ENCODE measurements at regions not wholly inside any gene's neighbourhood (a gene's known extent, or its start where the extent isn't known, plus 50 kb on each side); places are given as distances from the start of the nearest gene placed in this dataset.

DNA sequence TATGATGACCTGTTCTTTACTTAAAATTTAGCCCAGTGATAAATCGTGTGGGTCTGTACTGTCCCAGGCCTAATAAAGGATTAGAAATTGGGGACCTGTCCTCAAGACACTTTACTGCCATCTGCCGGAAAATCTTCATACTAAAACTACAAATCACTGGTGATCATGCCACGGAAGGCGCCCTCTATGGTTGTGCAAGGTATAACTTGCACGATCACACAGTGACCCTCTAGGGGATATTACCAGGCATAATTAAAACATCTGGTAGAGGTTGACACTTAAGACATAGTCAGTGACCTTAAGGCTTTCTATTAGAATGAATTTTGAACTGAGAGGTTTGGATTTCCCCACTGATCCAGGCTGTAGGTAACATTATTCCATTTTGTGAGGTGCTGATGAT lies 172.6 kb downstream of the BMP2 start:
- no peaks in the 10 kb centered on the region for H3K4me1 ChIP-seq (ENCODE audit: insufficient read depth, low read length)
- H3K4me2 ChIP-seq (ENCODE audit: low read depth, low read length) = no peak overlapping the region
- in situ Hi-C loops (cut with HindIII; ENCODE audit: extremely low pct_ligation_motif_present, low pct_unique_long_range_greater_than_20kb) (no loop called here), intact Hi-C loops (cut with micrococcal nuclease; ENCODE audit: unreplicated experiment) (no loop called here)
- no TSS peak for BruUV-seq (replicated peaks)
- H3K36me3 ChIP-seq (replicated peaks in 1 of 2; ENCODE audit: control insufficient read depth in 1 of 2, insufficient read depth in 2 of 2, low read length in 2 of 2) = no peaks in the 10 kb centered on the region
- ATAC-seq (peak; percentile 88), FAIRE-seq (peak; percentile 73), DNase-seq (ENCODE audit: low spot score) (peak; percentile 69)
- peaks cover 12% of the 10 kb centered on the region; the same call in 1 of the 2 replicates for H3K9me3 ChIP-seq (ENCODE audit: low read length)
- H2AFZ ChIP-seq (ENCODE audit: low read length) = no peak overlapping the region
- no peak overlapping the region for H3K27ac ChIP-seq (ENCODE audit: extremely low read length, insufficient read depth, low read length)
- no peaks in the 10 kb centered on the region for H3K79me2 ChIP-seq (ENCODE audit: insufficient read depth, low read length)
- no peaks in the 10 kb centered on the region; a peak in 1 of 5 replicates for H3K27me3 ChIP-seq (ENCODE audit: control insufficient read depth in 1 of 2, insufficient read depth in 2 of 2, low read length in 2 of 2)
- H3K9ac ChIP-seq (ENCODE audit: insufficient read depth, low read depth, low read length) = no peak overlapping the region
- POLR2A ChIA-PET = no interaction called here
- TF ChIP-seq CEBPG (CRISPR knock-in tag; IDR thresholded peaks at IDR 0.05) = 0 out of 2 replicates have a peak, but pooled peaks have one; percentile 7
- TF ChIP-seq ADNP (CRISPR knock-in tag; IDR thresholded peaks at IDR 0.05) = peak; percentile 72; the same call in 1 of the 2 replicates
- TF ChIP-seq, protein P1, sequence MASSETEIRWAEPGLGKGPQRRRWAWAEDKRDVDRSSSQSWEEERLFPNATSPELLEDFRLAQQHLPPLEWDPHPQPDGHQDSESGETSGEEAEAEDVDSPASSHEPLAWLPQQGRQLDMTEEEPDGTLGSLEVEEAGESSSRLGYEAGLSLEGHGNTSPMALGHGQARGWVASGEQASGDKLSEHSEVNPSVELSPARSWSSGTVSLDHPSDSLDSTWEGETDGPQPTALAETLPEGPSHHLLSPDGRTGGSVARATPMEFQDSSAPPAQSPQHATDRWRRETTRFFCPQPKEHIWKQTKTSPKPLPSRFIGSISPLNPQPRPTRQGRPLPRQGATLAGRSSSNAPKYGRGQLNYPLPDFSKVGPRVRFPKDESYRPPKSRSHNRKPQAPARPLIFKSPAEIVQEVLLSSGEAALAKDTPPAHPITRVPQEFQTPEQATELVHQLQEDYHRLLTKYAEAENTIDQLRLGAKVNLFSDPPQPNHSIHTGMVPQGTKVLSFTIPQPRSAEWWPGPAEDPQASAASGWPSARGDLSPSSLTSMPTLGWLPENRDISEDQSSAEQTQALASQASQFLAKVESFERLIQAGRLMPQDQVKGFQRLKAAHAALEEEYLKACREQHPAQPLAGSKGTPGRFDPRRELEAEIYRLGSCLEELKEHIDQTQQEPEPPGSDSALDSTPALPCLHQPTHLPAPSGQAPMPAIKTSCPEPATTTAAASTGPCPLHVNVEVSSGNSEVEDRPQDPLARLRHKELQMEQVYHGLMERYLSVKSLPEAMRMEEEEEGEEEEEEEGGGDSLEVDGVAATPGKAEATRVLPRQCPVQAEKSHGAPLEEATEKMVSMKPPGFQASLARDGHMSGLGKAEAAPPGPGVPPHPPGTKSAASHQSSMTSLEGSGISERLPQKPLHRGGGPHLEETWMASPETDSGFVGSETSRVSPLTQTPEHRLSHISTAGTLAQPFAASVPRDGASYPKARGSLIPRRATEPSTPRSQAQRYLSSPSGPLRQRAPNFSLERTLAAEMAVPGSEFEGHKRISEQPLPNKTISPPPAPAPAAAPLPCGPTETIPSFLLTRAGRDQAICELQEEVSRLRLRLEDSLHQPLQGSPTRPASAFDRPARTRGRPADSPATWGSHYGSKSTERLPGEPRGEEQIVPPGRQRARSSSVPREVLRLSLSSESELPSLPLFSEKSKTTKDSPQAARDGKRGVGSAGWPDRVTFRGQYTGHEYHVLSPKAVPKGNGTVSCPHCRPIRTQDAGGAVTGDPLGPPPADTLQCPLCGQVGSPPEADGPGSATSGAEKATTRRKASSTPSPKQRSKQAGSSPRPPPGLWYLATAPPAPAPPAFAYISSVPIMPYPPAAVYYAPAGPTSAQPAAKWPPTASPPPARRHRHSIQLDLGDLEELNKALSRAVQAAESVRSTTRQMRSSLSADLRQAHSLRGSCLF (CRISPR knock-in tag; IDR thresholded peaks at IDR 0.05; ENCODE audit: borderline replicate concordance) = no peak
- peak; percentile 32 for TF ChIP-seq SMC3 (IDR thresholded peaks at IDR 0.05; ENCODE audit: low read length)
- TF ChIP-seq, protein P2, sequence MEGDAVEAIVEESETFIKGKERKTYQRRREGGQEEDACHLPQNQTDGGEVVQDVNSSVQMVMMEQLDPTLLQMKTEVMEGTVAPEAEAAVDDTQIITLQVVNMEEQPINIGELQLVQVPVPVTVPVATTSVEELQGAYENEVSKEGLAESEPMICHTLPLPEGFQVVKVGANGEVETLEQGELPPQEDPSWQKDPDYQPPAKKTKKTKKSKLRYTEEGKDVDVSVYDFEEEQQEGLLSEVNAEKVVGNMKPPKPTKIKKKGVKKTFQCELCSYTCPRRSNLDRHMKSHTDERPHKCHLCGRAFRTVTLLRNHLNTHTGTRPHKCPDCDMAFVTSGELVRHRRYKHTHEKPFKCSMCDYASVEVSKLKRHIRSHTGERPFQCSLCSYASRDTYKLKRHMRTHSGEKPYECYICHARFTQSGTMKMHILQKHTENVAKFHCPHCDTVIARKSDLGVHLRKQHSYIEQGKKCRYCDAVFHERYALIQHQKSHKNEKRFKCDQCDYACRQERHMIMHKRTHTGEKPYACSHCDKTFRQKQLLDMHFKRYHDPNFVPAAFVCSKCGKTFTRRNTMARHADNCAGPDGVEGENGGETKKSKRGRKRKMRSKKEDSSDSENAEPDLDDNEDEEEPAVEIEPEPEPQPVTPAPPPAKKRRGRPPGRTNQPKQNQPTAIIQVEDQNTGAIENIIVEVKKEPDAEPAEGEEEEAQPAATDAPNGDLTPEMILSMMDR (CRISPR knock-in tag; IDR thresholded peaks at IDR 0.05) = peak; percentile 63
- TF ChIP-seq STAG1 (CRISPR knock-in tag; IDR thresholded peaks at IDR 0.05) = peak; percentile 58
- CTCF ChIA-PET (ENCODE audit: low intra/inter-chr PET ratio, low total read pairs) = interaction anchor here (0.6 kb wide), 1 partner anchor 798 kb away, joined by 3 read pairs; no protein-coding TSS in a partner anchor
- H4K20me1 ChIP-seq (ENCODE audit: insufficient read depth, low read length) = no peaks in the 10 kb centered on the region
- 4% methylated on average over 5 of the region's 5 CpGs for WGBS (ENCODE audit: low lambda C conversion rate)
- H3K4me3 ChIP-seq (replicated peaks in 1 of 3; ENCODE audit: insufficient read depth in 1 of 3, low read depth in 2 of 3, low read length in 3 of 3) = no peak overlapping the region
